HG02885 (cell line): ENCODE measurements at regions not wholly inside any gene's neighbourhood (a gene's known extent, or its start where the extent isn't known, plus 50 kb on each side); places are given as distances from the start of the nearest gene placed in this dataset.
"Not testable (repeated sequence)": the region's sequence is repeated elsewhere in the genome, so short reads cannot be mapped to it uniquely, and the experiment has no call there.

Source experiments
- ATAC-seq: cut with Tn5 transposase; IDR thresholded peaks from one replicate; pipeline ENCODE4 v1.9.1; 2021; ENCODE audit warnings: mild to moderate bottlenecking; ENCODE audit not compliant: unreplicated experiment, poor library complexity

- no peak for ATAC-seq
These were observed 268.8 kb upstream of the DEFB112 start for GRCh38 chr6:50318536-50318935.

GRCh38 chr6:50330347-50330746 lies 280.6 kb upstream of the DEFB112 start:
- no peak for ATAC-seq

GRCh38 chr6:50330963-50331362 lies 281.2 kb upstream of the DEFB112 start:
- ATAC-seq, result no peak

- no peak for ATAC-seq
These were observed 284.0 kb upstream of the DEFB112 start for GRCh38 chr6:50333696-50334095.

GRCh38 chr6:50337532-50338122 lies 287.9 kb upstream of the DEFB112 start:
- no peak for ATAC-seq

GRCh38 chr6:50353603-50354002 lies 303.9 kb upstream of the DEFB112 start:
- ATAC-seq, result no peak

GRCh38 chr6:50358113-50358512 lies 308.4 kb upstream of the DEFB112 start:
- ATAC-seq, result no peak

GRCh38 chr6:50361641-50362331 lies 312.1 kb upstream of the DEFB112 start:
- ATAC-seq, result no peak

GRCh38 chr6:50362706-50363105 lies 313.0 kb upstream of the DEFB112 start:
- no peak for ATAC-seq

GRCh38 chr6:50369996-50370395 lies 320.3 kb upstream of the DEFB112 start:
- ATAC-seq, result no peak

- ATAC-seq, result no peak
These were observed 330.8 kb upstream of the DEFB112 start for GRCh38 chr6:50380406-50381098.

- ATAC-seq, result no peak
These were observed 331.3 kb upstream of the DEFB112 start for GRCh38 chr6:50381099-50381415.

GRCh38 chr6:50390416-50390815 lies 322.9 kb upstream of the TFAP2D start:
- ATAC-seq, result no peak

GRCh38 chr6:50394139-50394538 lies 319.2 kb upstream of the TFAP2D start:
- not testable (repeated sequence) for ATAC-seq

- ATAC-seq, result no peak
These were observed 308.7 kb upstream of the TFAP2D start for GRCh38 chr6:50404643-50405042.

- ATAC-seq, result no peak
These were observed 302.7 kb upstream of the TFAP2D start for GRCh38 chr6:50410579-50410978.

- not testable (repeated sequence) for ATAC-seq
These were observed 292.3 kb upstream of the TFAP2D start for GRCh38 chr6:50421041-50421440.

GRCh38 chr6:50427267-50427666 lies 286.1 kb upstream of the TFAP2D start:
- no peak for ATAC-seq

- ATAC-seq, result no peak
These were observed 275.4 kb upstream of the TFAP2D start for GRCh38 chr6:50437901-50438300.

- no peak for ATAC-seq
These were observed 270.7 kb upstream of the TFAP2D start for GRCh38 chr6:50442531-50443040.

- ATAC-seq, result no peak
These were observed 270.2 kb upstream of the TFAP2D start for GRCh38 chr6:50443144-50443543.

- ATAC-seq, result no peak
These were observed 264.2 kb upstream of the TFAP2D start for GRCh38 chr6:50449128-50449527.
